ENCODE measurements at regions not wholly inside any gene's neighbourhood (a gene's known extent, or its start where the extent isn't known, plus 50 kb on each side); places are given as distances from the start of the nearest gene placed in this dataset.

DNA sequence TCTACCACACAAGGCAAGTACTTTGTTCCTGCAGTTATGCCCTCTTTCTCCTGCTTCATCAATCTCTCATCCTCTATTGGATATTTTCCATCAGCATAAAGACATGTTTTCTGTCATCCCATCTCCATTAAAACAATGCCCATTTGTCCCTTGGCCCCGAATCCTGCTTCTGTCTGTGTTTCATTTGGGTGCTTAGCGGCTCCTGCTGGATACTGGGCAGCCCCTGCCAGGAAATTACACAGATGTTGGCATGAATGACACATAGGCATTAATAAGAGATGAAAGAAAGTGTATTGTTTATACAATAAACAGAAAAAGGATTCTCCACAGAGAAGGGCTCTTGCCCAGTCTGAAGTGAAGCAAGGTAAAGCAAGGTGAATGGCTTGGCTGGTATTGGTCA, 765.3 kb downstream of the REEP3 start:
- H3K4me3 ChIP-seq: no peak overlapping the region
- H3K27ac ChIP-seq: no peak overlapping the region
- H3K4me1 ChIP-seq (ENCODE audit: insufficient read depth): no peaks in the 10 kb centered on the region
- no peak for DNase-seq
- TF ChIP-seq POLR2A (IDR thresholded peaks at IDR 0.05) (no peak), EP300 (IDR thresholded peaks at IDR 0.05) (no peak)
- TF ChIP-seq, protein P1, sequence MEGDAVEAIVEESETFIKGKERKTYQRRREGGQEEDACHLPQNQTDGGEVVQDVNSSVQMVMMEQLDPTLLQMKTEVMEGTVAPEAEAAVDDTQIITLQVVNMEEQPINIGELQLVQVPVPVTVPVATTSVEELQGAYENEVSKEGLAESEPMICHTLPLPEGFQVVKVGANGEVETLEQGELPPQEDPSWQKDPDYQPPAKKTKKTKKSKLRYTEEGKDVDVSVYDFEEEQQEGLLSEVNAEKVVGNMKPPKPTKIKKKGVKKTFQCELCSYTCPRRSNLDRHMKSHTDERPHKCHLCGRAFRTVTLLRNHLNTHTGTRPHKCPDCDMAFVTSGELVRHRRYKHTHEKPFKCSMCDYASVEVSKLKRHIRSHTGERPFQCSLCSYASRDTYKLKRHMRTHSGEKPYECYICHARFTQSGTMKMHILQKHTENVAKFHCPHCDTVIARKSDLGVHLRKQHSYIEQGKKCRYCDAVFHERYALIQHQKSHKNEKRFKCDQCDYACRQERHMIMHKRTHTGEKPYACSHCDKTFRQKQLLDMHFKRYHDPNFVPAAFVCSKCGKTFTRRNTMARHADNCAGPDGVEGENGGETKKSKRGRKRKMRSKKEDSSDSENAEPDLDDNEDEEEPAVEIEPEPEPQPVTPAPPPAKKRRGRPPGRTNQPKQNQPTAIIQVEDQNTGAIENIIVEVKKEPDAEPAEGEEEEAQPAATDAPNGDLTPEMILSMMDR (IDR thresholded peaks at IDR 0.05): no peak
- H3K27me3 ChIP-seq: no peaks in the 10 kb centered on the region
- no peaks in the 10 kb centered on the region for H3K9me3 ChIP-seq
- 86 to 93% (median 90%) methylated on average over 2 of the region's 2 CpGs for WGBS, 3 donors
- intact Hi-C loops (cut with DNase I): no loop called here
- no peaks in the 10 kb centered on the region for H3K36me3 ChIP-seq

GRCh38 chr10:64288404-64288803, 767.2 kb downstream of the REEP3 start:
- TF ChIP-seq EP300 (IDR thresholded peaks at IDR 0.05) (no peak), POLR2A (IDR thresholded peaks at IDR 0.05) (no peak)
- TF ChIP-seq, protein P1 (IDR thresholded peaks at IDR 0.05): no peak
- Histone ChIP-seq H3K27ac (no peak overlapping the region), H3K4me1 (ENCODE audit: insufficient read depth) (no peaks in the 10 kb centered on the region), H3K4me3 (no peak overlapping the region), H3K9me3 (no peaks in the 10 kb centered on the region), H3K36me3 (no peaks in the 10 kb centered on the region), H3K27me3 (no peaks in the 10 kb centered on the region)
- 78 to 86% (median 82%) methylated on average over 1 of the region's 1 CpG for WGBS, 3 donors
- no peak for DNase-seq
- intact Hi-C loops (cut with DNase I): no loop called here

- TF ChIP-seq POLR2A (IDR thresholded peaks at IDR 0.05) (no peak), EP300 (IDR thresholded peaks at IDR 0.05) (no peak)
- TF ChIP-seq, protein P1 (IDR thresholded peaks at IDR 0.05): no peak
These were observed 782.4 kb downstream of the REEP3 start for GRCh38 chr10:64303566-64303965.

DNA sequence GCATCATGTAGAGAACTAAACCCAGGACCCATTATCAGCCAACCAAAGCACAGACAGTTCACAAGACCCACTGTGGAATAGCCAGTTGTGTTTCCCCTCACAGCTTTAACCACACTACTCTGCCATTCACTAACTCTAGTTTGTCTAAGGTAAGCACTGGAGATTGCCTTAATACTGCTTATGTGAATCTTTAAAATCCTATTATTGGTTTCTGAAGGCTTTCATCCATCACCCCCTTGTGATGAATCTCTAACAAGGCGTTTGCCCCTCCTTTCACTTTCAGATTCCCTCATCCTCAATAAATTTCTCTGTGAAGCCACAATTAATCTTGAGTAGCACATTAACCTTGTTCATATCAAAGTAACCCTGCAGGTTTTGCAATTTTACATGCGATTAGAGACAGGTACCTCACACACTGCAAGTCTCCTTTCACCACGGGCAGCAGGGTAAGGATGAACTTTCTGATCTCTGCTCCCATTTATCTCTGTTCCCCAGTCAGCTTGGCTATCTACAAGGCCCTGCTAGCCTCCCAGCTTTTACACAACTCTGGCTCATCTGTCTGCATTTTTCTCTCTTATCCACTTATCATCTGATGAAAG, 785.6 kb downstream of the REEP3 start:
- Histone ChIP-seq H3K36me3 (no peaks in the 10 kb centered on the region), H3K9me3 (no peaks in the 10 kb centered on the region), H3K4me1 (ENCODE audit: insufficient read depth) (no peaks in the 10 kb centered on the region), H3K27me3 (no peaks in the 10 kb centered on the region), H3K27ac (no peak overlapping the region), H3K4me3 (no peak overlapping the region)
- intact Hi-C loops (cut with DNase I): no loop called here
- DNase-seq: no peak
- TF ChIP-seq POLR2A (IDR thresholded peaks at IDR 0.05): no peak
- TF ChIP-seq, protein P1 (IDR thresholded peaks at IDR 0.05): no peak
- TF ChIP-seq EP300 (IDR thresholded peaks at IDR 0.05): no peak
- WGBS, 3 donors: 24 to 30% (median 25%) methylated on average over 3 of the region's 3 CpGs

More at GRCh38 chr10:64303566-64303965, 782.4 kb downstream of the REEP3 start:
- Histone ChIP-seq H3K4me3 (no peak overlapping the region), H3K9me3 (no peaks in the 10 kb centered on the region), H3K4me1 (ENCODE audit: insufficient read depth) (no peaks in the 10 kb centered on the region), H3K36me3 (no peaks in the 10 kb centered on the region), H3K27ac (no peak overlapping the region), H3K27me3 (no peaks in the 10 kb centered on the region)
- DNase-seq: no peak
- intact Hi-C loops (cut with DNase I): no loop called here
- WGBS, 3 donors: 92 to 95% (median 93%) methylated on average over 1 of the region's 1 CpG
